K562 (cell line): ENCODE measurements at regions not wholly inside any gene's neighbourhood (a gene's known extent, or its start where the extent isn't known, plus 50 kb on each side); places are given as distances from the start of the nearest gene placed in this dataset.

ENCODE experiments used
- ATF7 ChIP-seq: fragments of 450-650 bp; IDR thresholded peaks from 2 replicates; pipeline ENCODE4 v1.7.1; 2014; ENCODE audit warnings: mild to moderate bottlenecking, moderate library complexity
- BCOR ChIP-seq: fragments of 450-650 bp; IDR thresholded peaks from 2 replicates; pipeline ENCODE4 v1.6.1; 2016
- BHLHE40 ChIP-seq: IDR thresholded peaks from 2 replicates; pipeline ENCODE4 v1.6.1; 2011; ENCODE audit warnings: low read length, improper control_type of control experiment
- ETS2 ChIP-seq: IDR thresholded peaks from 2 replicates; pipeline ENCODE4 v1.6.1; 2016; ENCODE audit warnings: borderline replicate concordance, missing genetic modification characterization, mild to moderate bottlenecking, moderate library complexity, missing compliant biosample characterization; ENCODE audit not compliant: poor library complexity, severe bottlenecking
- ETV6 ChIP-seq, 3 experiments: fragments of 150-350 bp in 1 of 3; sonication (generic) in 1 of 3; formaldehyde crosslinking in 1 of 3; IDR thresholded peaks; 2 replicates each; pipeline versions ENCODE4 v1.6.1 to v1.8.0; 2014 to 2022; ENCODE audit warnings: borderline replicate concordance in 2 of 3, low read depth in 2 of 3, antibody characterized with exemption in 1 of 3, low read length in 1 of 3, mild to moderate bottlenecking in 1 of 3, missing genetic modification reagents in 1 of 3
- FOXA1 ChIP-seq: fragments of 450-650 bp; IDR thresholded peaks from 2 replicates; pipeline ENCODE4 v1.6.1; 2016; ENCODE audit warnings: mild to moderate bottlenecking, borderline replicate concordance
- GABPB2 ChIP-seq: fragments of 250-450 bp; sonication (Bioruptor Pico); conservative IDR thresholded peaks from 2 replicates; pipeline ENCODE4 v1.5.1; 2021; ENCODE audit warnings: mild to moderate bottlenecking
- GTF2E2 ChIP-seq: fragments of 200-800 bp; sonication (Bioruptor generic); IDR thresholded peaks from 2 replicates; pipeline ENCODE4 v1.6.1; 2016; ENCODE audit warnings: missing genetic modification characterization, missing compliant biosample characterization
- GTF2F1 ChIP-seq: IDR thresholded peaks from 2 replicates; pipeline ENCODE4 v1.6.1; 2011; ENCODE audit warnings: low read depth, low read length, improper control_type of control experiment
- HDAC6 ChIP-seq: IDR thresholded peaks from 2 replicates; pipeline ENCODE4 v1.6.1; 2012; ENCODE audit warnings: low read depth, mild to moderate bottlenecking, control low read depth, inconsistent platforms, low read length, moderate library complexity
- IFI16 ChIP-seq: fragments of 250-450 bp; sonication (Bioruptor Pico); IDR thresholded peaks from 2 replicates; pipeline ENCODE4 v2.1.2; 2022; ENCODE audit warnings: mild to moderate bottlenecking, inconsistent platforms
- KLF6 ChIP-seq: fragments of 250-450 bp; sonication (Bioruptor Pico); IDR thresholded peaks from 2 replicates; pipeline ENCODE4 v1.4.0; 2020; ENCODE audit warnings: mild to moderate bottlenecking, moderate library complexity, borderline replicate concordance
- MTF1 ChIP-seq: fragments of 250-450 bp; sonication (Bioruptor Pico); IDR thresholded peaks from 2 replicates; pipeline ENCODE4 v1.9.0; 2021; ENCODE audit warnings: moderate library complexity, mild to moderate bottlenecking, inconsistent platforms, borderline replicate concordance
- PRMT5 ChIP-seq: sonication (generic); formaldehyde crosslinking; IDR thresholded peaks from 2 replicates; pipeline ENCODE4 v1.5.0; 2020; ENCODE audit warnings: missing genetic modification reagents
- PTBP1 ChIP-seq: fragments of 200-400 bp; formaldehyde crosslinking; IDR thresholded peaks from 2 replicates; pipeline ENCODE4 v1.6.1; 2017; ENCODE audit warnings: low read depth, low read length
- SMARCB1 ChIP-seq: IDR thresholded peaks from 2 replicates; pipeline ENCODE4 v1.6.1; 2011; ENCODE audit warnings: improper control_type of control experiment, low read depth; ENCODE audit not compliant: insufficient read length
- STAT5A ChIP-seq: IDR thresholded peaks from 2 replicates; pipeline ENCODE4 v1.6.1; 2012; ENCODE audit warnings: low read length, inconsistent platforms, borderline replicate concordance
- TEAD2 ChIP-seq: fragments of 450-650 bp; IDR thresholded peaks from 2 replicates; pipeline ENCODE4 v1.6.1; 2016; ENCODE audit warnings: missing genetic modification characterization, control low read depth, missing compliant biosample characterization
- ZFPM2 ChIP-seq: fragments of 250-450 bp; sonication (Bioruptor Pico); IDR thresholded peaks from 2 replicates; pipeline ENCODE4 v1.5.1; 2022; ENCODE audit warnings: mild to moderate bottlenecking
- ZZZ3 ChIP-seq: fragments of 450-650 bp; IDR thresholded peaks from 2 replicates; pipeline ENCODE4 v1.6.1; 2016; ENCODE audit warnings: antibody characterized with exemption, mild to moderate bottlenecking, moderate library complexity
- TF ChIP-seq, protein P1 (sequence below): fragments of 450-650 bp; IDR thresholded peaks from one replicate; pipeline ENCODE4 v1.6.1; 2018; ENCODE audit warnings: mild to moderate bottlenecking, moderate library complexity; ENCODE audit not compliant: partially characterized antibody
- TF ChIP-seq, protein P2 (sequence below): fragments of 250-450 bp; sonication (Bioruptor Pico); IDR thresholded peaks from 2 replicates; pipeline ENCODE4 v1.8.0; 2021; ENCODE audit warnings: moderate library complexity, mild to moderate bottlenecking, inconsistent platforms
- TF ChIP-seq, protein P3 (sequence below): fragments of 450-650 bp; IDR thresholded peaks from 2 replicates; pipeline ENCODE4 v1.7.1; 2018; ENCODE audit warnings: mild to moderate bottlenecking, low read depth; ENCODE audit not compliant: partially characterized antibody

DNA sequence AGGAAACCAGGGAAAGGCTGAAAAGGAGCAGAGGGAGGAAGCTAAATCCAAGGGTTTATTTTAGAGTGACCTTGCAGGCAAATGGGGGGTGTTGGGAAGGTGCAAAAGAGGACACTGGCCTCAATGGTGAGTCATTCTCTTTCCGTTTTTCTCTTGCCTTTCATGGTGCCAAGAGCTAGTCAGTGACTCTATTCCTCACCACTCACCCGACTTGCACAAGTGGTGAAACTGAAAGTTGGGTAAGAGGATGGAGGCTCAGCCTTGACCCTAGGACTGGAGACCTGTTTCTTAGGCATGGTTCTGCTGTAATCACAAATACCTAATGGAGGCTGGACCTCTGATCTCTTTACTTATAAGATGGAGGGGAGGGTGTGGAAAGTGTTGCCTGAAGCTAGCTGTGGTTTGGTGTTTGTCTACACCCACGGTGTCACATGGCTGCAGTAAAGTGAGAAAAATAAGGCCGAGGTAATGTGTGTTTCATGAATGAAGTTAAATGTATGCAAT lies 67.3 kb upstream of the CREB3L1 start (continued):
- TF ChIP-seq FOXA1 (no peak), ETV6 (IDR thresholded peaks at IDR 0.05; ENCODE audit: borderline replicate concordance in 1 of 2, low read depth in 2 of 2, low read length in 1 of 2) (no peak), ETV6 (CRISPR knock-in tag; IDR thresholded peaks at IDR 0.05; ENCODE audit: borderline replicate concordance) (no peak), BHLHE40 (peak; percentile 56), GTF2F1 (no peak), GTF2E2 (tag) (no peak), GABPB2 (CRISPR knock-in tag) (no peak), IFI16 (CRISPR knock-in tag) (no peak), MTF1 (CRISPR knock-in tag) (no peak), ZFPM2 (CRISPR knock-in tag) (no peak), KLF6 (CRISPR knock-in tag) (no peak), ZZZ3 (no peak), HDAC6 (no peak), SMARCB1 (no peak), ETS2 (tag) (no peak), PTBP1 (no peak), BCOR (no peak), ATF7 (peak; percentile 25), TEAD2 (tag) (no peak), STAT5A (no peak), PRMT5 (CRISPR knock-in tag) (no peak)
- TF ChIP-seq, protein P1, sequence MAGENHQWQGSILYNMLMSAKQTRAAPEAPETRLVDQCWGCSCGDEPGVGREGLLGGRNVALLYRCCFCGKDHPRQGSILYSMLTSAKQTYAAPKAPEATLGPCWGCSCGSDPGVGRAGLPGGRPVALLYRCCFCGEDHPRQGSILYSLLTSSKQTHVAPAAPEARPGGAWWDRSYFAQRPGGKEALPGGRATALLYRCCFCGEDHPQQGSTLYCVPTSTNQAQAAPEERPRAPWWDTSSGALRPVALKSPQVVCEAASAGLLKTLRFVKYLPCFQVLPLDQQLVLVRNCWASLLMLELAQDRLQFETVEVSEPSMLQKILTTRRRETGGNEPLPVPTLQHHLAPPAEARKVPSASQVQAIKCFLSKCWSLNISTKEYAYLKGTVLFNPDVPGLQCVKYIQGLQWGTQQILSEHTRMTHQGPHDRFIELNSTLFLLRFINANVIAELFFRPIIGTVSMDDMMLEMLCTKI, result no peak
- TF ChIP-seq, protein P2, sequence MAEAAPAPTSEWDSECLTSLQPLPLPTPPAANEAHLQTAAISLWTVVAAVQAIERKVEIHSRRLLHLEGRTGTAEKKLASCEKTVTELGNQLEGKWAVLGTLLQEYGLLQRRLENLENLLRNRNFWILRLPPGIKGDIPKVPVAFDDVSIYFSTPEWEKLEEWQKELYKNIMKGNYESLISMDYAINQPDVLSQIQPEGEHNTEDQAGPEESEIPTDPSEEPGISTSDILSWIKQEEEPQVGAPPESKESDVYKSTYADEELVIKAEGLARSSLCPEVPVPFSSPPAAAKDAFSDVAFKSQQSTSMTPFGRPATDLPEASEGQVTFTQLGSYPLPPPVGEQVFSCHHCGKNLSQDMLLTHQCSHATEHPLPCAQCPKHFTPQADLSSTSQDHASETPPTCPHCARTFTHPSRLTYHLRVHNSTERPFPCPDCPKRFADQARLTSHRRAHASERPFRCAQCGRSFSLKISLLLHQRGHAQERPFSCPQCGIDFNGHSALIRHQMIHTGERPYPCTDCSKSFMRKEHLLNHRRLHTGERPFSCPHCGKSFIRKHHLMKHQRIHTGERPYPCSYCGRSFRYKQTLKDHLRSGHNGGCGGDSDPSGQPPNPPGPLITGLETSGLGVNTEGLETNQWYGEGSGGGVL (CRISPR knock-in tag), result no peak
- TF ChIP-seq, protein P3, sequence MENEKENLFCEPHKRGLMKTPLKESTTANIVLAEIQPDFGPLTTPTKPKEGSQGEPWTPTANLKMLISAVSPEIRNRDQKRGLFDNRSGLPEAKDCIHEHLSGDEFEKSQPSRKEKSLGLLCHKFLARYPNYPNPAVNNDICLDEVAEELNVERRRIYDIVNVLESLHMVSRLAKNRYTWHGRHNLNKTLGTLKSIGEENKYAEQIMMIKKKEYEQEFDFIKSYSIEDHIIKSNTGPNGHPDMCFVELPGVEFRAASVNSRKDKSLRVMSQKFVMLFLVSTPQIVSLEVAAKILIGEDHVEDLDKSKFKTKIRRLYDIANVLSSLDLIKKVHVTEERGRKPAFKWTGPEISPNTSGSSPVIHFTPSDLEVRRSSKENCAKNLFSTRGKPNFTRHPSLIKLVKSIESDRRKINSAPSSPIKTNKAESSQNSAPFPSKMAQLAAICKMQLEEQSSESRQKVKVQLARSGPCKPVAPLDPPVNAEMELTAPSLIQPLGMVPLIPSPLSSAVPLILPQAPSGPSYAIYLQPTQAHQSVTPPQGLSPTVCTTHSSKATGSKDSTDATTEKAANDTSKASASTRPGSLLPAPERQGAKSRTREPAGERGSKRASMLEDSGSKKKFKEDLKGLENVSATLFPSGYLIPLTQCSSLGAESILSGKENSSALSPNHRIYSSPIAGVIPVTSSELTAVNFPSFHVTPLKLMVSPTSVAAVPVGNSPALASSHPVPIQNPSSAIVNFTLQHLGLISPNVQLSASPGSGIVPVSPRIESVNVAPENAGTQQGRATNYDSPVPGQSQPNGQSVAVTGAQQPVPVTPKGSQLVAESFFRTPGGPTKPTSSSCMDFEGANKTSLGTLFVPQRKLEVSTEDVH, result no peak
